Liver (tissue), 3 donors: ENCODE measurements at regions not wholly inside any gene's neighbourhood (a gene's known extent, or its start where the extent isn't known, plus 50 kb on each side); places are given as distances from the start of the nearest gene placed in this dataset.

Source experiments
- EGR1 ChIP-seq, 2 donors: IDR thresholded peaks; 2 replicates each; pipeline ENCODE4 v1.6.1; 2016 to 2018; ENCODE audit warnings: antibody characterized with exemption in 2 of 2, low read depth in 2 of 2
- GABPA ChIP-seq, 2 donors: IDR thresholded peaks in 1 of 2; conservative IDR thresholded peaks in 1 of 2; 2 replicates each; pipeline ENCODE4 v1.6.1; 2016; ENCODE audit warnings: antibody characterized with exemption in 2 of 2, mild to moderate bottlenecking in 1 of 2, moderate library complexity in 1 of 2
- JUND ChIP-seq, 2 donors: IDR thresholded peaks; 2 replicates each; pipeline ENCODE4 v1.6.1; 2016; ENCODE audit warnings: antibody characterized with exemption in 2 of 2
- NR2F2 ChIP-seq: IDR thresholded peaks from 2 replicates; pipeline ENCODE4 v1.6.1; 2016; ENCODE audit warnings: antibody characterized with exemption
- RAD21 ChIP-seq, 2 donors: IDR thresholded peaks; 2 replicates each; pipeline ENCODE4 v1.6.1; 2016; ENCODE audit warnings: antibody characterized with exemption in 2 of 2, mild to moderate bottlenecking in 2 of 2
- RXRA ChIP-seq, 2 donors: IDR thresholded peaks; 2 replicates each; pipeline ENCODE4 v1.6.1; 2017 to 2018; ENCODE audit warnings: antibody characterized with exemption in 2 of 2, mild to moderate bottlenecking in 1 of 2
- TAF1 ChIP-seq: conservative IDR thresholded peaks from 2 replicates; pipeline ENCODE4 v1.6.1; 2016; ENCODE audit warnings: antibody characterized with exemption, mild to moderate bottlenecking
- YY1 ChIP-seq: IDR thresholded peaks from 2 replicates; pipeline ENCODE4 v1.6.1; 2016; ENCODE audit warnings: antibody characterized with exemption, mild to moderate bottlenecking
- TF ChIP-seq, protein P1 (sequence below): fragments of 150-350 bp; IDR thresholded peaks from 2 replicates; pipeline ENCODE4 v1.5.1; 2017; ENCODE audit warnings: improper control_type of control experiment, low read depth, low read length; ENCODE audit not compliant: missing input control
- TF ChIP-seq, protein P2 (sequence below): IDR thresholded peaks from 2 replicates; pipeline ENCODE4 v1.6.1; 2016; ENCODE audit warnings: antibody characterized with exemption, mild to moderate bottlenecking
- TF ChIP-seq, protein P3 (sequence below): IDR thresholded peaks from 2 replicates; pipeline ENCODE4 v1.6.1; 2016; ENCODE audit warnings: antibody characterized with exemption
- TF ChIP-seq, protein P4 (sequence below): IDR thresholded peaks from 2 replicates; pipeline ENCODE4 v1.6.1; 2016; ENCODE audit warnings: antibody characterized with exemption
- TF ChIP-seq, protein P5 (sequence below): IDR thresholded peaks from 2 replicates; pipeline ENCODE4 v1.6.1; 2016; ENCODE audit warnings: antibody characterized with exemption
- donor health status: healthy.
- donor health status: healthy.

DNA sequence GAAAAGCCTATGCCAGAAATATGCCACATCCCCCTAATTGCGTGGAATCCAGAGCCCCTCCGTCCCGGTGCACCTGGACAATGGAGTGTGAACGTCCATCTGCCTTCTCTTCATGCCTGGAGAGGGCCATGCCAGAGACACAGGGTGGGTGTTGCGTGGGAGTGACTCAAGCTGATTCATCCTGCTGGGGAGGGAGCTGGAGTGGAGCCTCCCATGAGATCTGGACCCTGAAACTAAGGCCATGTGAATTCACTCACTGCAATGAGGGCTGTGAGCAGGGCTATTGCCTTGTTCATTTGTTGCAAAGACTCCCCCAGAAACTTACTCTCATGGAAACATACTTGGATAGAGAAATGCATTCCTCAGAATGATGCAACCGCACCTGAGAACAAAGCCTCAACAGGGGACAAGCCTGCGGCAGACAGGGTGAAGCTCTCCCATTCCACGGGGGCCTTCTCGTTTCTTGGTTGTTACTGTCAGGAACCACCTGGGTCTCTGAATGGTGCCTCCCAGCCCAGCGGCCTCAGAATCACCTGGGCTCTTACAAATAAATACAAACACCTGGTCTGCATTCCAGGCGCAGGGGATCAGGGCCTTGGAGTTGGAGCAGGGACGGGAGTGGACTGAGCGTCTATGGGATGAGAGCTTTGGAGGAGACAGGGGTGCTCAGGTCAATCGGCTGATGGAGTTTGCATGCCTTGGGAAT, 1031.2 kb downstream of the BRD1 start:
- TF ChIP-seq, protein P1, sequence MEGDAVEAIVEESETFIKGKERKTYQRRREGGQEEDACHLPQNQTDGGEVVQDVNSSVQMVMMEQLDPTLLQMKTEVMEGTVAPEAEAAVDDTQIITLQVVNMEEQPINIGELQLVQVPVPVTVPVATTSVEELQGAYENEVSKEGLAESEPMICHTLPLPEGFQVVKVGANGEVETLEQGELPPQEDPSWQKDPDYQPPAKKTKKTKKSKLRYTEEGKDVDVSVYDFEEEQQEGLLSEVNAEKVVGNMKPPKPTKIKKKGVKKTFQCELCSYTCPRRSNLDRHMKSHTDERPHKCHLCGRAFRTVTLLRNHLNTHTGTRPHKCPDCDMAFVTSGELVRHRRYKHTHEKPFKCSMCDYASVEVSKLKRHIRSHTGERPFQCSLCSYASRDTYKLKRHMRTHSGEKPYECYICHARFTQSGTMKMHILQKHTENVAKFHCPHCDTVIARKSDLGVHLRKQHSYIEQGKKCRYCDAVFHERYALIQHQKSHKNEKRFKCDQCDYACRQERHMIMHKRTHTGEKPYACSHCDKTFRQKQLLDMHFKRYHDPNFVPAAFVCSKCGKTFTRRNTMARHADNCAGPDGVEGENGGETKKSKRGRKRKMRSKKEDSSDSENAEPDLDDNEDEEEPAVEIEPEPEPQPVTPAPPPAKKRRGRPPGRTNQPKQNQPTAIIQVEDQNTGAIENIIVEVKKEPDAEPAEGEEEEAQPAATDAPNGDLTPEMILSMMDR = no peak
- TF ChIP-seq, protein P2, sequence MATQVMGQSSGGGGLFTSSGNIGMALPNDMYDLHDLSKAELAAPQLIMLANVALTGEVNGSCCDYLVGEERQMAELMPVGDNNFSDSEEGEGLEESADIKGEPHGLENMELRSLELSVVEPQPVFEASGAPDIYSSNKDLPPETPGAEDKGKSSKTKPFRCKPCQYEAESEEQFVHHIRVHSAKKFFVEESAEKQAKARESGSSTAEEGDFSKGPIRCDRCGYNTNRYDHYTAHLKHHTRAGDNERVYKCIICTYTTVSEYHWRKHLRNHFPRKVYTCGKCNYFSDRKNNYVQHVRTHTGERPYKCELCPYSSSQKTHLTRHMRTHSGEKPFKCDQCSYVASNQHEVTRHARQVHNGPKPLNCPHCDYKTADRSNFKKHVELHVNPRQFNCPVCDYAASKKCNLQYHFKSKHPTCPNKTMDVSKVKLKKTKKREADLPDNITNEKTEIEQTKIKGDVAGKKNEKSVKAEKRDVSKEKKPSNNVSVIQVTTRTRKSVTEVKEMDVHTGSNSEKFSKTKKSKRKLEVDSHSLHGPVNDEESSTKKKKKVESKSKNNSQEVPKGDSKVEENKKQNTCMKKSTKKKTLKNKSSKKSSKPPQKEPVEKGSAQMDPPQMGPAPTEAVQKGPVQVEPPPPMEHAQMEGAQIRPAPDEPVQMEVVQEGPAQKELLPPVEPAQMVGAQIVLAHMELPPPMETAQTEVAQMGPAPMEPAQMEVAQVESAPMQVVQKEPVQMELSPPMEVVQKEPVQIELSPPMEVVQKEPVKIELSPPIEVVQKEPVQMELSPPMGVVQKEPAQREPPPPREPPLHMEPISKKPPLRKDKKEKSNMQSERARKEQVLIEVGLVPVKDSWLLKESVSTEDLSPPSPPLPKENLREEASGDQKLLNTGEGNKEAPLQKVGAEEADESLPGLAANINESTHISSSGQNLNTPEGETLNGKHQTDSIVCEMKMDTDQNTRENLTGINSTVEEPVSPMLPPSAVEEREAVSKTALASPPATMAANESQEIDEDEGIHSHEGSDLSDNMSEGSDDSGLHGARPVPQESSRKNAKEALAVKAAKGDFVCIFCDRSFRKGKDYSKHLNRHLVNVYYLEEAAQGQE = no peak
- TF ChIP-seq, protein P3, sequence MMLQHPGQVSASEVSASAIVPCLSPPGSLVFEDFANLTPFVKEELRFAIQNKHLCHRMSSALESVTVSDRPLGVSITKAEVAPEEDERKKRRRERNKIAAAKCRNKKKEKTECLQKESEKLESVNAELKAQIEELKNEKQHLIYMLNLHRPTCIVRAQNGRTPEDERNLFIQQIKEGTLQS = no peak
- TF ChIP-seq YY1 = no peak
- TF ChIP-seq, protein P4, sequence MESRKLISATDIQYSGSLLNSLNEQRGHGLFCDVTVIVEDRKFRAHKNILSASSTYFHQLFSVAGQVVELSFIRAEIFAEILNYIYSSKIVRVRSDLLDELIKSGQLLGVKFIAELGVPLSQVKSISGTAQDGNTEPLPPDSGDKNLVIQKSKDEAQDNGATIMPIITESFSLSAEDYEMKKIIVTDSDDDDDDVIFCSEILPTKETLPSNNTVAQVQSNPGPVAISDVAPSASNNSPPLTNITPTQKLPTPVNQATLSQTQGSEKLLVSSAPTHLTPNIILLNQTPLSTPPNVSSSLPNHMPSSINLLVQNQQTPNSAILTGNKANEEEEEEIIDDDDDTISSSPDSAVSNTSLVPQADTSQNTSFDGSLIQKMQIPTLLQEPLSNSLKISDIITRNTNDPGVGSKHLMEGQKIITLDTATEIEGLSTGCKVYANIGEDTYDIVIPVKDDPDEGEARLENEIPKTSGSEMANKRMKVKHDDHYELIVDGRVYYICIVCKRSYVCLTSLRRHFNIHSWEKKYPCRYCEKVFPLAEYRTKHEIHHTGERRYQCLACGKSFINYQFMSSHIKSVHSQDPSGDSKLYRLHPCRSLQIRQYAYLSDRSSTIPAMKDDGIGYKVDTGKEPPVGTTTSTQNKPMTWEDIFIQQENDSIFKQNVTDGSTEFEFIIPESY = no peak
- TF ChIP-seq JUND (IDR thresholded peaks at IDR 0.05) = no peak
- TF ChIP-seq TAF1 = no peak
- no peak for TF ChIP-seq RAD21 (IDR thresholded peaks at IDR 0.05)
- TF ChIP-seq NR2F2 = no peak
- TF ChIP-seq, protein P5, sequence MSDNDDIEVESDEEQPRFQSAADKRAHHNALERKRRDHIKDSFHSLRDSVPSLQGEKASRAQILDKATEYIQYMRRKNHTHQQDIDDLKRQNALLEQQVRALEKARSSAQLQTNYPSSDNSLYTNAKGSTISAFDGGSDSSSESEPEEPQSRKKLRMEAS = no peak
- no peak for TF ChIP-seq RXRA (IDR thresholded peaks at IDR 0.05)
- TF ChIP-seq EGR1 (IDR thresholded peaks at IDR 0.05; ENCODE audit: low read depth in 2 of 2) = no peak
- no peak for TF ChIP-seq GABPA (IDR thresholded peaks at IDR 0.05 in 1 of 2, conservative IDR thresholded peaks at IDR 0.05 in 1 of 2)
